ENCODE measurements at regions not wholly inside any gene's neighbourhood (a gene's known extent, or its start where the extent isn't known, plus 50 kb on each side); places are given as distances from the start of the nearest gene placed in this dataset.

- no peak for TF ChIP-seq POLR2AphosphoS5 (IDR thresholded peaks at IDR 0.05; ENCODE audit: low read depth, low read length)
- TF ChIP-seq CTCF (IDR thresholded peaks at IDR 0.05), result no peak
Observed at GRCh38 chr2:57692395-57692794, 354.2 kb upstream of the VRK2 start.

Data from Panc1 (cell line).